GM23248 (cell line): ENCODE measurements at regions not wholly inside any gene's neighbourhood (a gene's known extent, or its start where the extent isn't known, plus 50 kb on each side); places are given as distances from the start of the nearest gene placed in this dataset.

Experiments used
- EZH2 ChIP-seq: fragments of 200-600 bp; sonication (generic); IDR thresholded peaks from 2 replicates; pipeline ENCODE4 v1.6.1; 2018; ENCODE audit warnings: antibody characterized with exemption, mild to moderate bottlenecking; ENCODE audit not compliant: insufficient read depth, poor library complexity, severe bottlenecking
- EZH2phosphoT487 ChIP-seq: fragments of 200-600 bp; sonication (generic); IDR thresholded peaks from 2 replicates; pipeline ENCODE4 v1.6.1; 2018; ENCODE audit warnings: antibody characterized with exemption, moderate library complexity, mild to moderate bottlenecking, low read depth; ENCODE audit not compliant: insufficient read depth

- no peak for TF ChIP-seq EZH2phosphoT487
- no peak for TF ChIP-seq EZH2
These were observed 54.5 kb upstream of the RAPGEF1 start for GRCh38 chr9:131794393-131794792.
